Stimulated activated CD4-positive, alpha-beta T cell treated with anti-CD3 and anti-CD28 coated beads, TNF-alpha, amount 100 ng/mL, for 48 hours (primary cell): ENCODE measurements at regions not wholly inside any gene's neighbourhood (a gene's known extent, or its start where the extent isn't known, plus 50 kb on each side); places are given as distances from the start of the nearest gene placed in this dataset.
"Not testable (repeated sequence)": the region's sequence is repeated elsewhere in the genome, so short reads cannot be mapped to it uniquely, and the experiment has no call there.

Source experiments
- DNase-seq, 3 donors: peaks; one replicate each; pipeline ENCODE4 v3.0.0-alpha.2; 2020; ENCODE audit warnings: low read depth in 3 of 3

DNA sequence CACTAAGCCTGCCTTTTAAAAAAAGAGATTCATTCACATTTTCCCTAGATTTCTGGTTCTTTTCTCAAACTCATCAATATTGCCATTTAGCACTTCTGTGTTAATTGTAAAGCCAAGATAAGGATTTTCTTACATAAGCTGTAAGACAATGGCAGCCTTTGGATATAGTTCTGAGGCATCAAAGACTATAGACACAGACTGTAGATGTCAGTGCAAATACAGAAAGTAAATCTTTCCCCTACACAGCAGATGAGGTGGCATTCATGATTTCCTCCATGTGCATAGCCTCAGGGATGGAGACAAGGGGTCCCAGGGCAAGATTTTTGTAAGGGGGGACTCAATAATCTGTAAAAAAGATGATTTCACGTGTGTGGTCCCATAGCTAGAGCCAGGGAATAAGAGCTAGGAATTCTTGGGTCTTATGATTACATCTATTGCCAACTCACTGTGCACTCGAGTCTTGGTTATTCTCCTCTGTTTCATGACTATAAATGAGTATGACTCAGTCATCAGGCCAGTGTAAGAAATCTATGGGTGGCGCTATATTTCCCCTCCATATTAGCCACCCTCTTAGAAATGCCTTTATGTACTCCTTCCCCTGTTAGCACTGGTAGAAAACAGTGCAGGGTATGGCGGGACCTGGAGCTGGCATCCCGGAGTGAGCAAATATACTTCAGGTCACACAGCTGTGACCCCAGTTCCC lies 207.5 kb downstream of the EXOC5 start:
- no peak for DNase-seq

DNA sequence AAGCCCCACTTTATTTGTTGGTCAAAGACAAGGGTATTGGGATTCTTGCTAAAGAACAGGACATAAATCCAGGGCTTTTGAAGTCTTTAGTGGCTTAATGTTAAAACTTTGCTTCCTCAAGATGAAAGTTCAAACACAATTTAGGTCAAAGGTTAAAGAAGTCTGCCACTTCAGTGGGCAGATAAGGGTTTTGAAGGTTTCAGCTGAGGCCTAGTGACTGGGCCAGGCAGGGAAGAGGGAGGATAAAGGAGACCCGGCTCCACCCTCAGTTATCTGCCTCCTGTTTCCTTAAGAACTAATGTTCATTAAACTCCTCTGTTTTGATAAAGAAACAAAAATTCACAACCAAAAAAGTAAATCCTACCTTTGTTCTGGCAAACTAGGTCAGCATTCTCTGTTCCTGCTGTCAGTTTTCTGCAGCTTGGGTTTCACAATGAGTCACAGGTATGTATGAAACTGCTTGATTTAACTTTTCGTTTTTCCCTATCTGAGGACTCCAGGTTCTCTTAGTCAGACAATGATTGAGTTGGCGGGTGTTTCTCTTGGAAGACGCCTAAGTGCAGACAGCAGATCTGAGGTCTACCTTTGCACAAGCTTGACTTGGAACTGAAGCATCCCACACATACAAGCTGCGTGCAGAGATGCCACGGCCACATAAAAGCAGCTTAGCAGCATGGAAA lies 208.3 kb downstream of the EXOC5 start:
- DNase-seq: peak; percentile 18 to 26 (median 26)

DNA sequence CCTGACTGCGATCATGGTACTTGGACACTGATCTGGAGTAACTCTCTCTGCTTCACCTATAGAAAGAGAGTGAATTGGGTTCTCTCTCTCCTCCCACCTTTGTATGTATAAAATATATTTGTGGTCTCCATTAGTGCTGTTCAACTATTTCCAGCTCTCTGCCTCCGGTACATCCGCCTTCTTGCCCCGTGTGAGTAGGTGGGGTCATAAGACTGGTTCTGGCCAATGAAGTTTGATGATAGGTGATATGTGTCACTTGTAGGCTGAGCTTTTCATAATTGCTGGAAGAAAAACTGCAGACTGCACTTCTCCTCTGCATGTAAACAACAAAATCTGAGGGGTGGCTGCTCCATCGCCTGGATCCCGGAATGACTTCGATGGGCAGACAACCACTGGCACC lies 210.4 kb downstream of the EXOC5 start:
- no peak for DNase-seq

DNA sequence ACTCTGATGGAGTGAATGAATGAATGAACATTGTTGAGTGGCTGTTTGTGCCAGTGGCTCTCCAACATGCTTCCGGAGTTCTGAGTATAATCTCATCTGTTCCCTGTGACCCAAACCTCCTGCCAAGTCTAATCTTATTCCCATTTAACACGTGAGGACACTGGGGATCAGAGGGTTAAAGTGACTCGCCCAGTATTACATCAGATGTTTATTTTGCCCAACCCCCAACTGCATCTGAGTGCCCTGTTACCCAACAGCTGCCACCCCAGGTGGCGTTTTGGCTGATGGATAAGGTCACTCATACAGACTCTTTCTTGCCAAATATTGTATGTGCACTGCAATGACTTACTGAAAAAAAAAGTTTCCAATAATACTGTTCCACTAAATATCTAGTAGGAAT lies 210.9 kb downstream of the EXOC5 start:
- no peak for DNase-seq

DNA sequence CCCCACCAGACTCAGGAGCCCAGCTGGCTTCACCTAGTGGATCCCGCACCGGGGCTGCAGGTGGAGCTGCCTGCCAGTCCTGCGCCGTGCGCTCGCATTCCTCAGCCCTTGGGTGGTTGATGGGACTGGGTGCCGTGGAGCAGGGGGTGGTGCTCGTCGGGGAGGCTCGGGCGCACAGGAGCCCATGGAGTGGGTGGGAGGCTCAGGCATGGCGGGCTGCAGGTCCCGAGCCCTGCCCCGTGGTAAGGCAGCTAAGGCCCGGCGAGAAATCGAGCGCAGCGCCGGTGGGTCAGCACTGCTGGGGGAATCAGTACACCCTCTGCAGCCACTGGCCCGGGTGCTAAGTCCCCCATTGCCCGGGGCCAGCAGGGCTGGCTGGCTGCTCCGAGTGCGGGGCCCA lies 212.2 kb downstream of the EXOC5 start:
- DNase-seq: not testable (repeated sequence)

DNA sequence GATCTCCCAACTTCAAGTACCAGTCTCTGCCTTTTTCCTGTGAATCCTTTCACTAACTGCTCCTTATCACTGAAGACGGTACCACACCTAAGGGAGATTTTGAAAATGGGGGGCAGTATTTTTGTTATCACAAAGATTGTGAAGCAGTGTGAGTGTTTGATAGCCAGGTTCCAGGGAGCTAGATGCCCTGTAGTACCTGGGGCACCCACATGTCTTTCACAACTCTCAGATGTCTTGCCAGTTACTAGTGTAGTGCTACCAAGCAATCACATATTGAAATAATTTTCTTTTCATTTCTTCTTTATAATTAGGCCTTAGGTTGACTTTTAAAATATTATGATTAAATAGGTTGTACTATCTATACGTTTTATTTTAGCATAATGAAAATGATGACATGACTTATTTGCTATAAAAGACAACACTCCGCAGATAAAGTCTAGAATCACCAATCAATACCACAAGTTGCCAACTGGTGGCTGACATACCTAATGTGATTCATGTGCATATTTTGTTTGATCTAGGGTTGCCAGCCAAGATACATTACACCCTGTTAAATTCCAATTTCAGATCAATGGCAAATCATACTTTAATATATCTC lies 215.9 kb downstream of the EXOC5 start:
- DNase-seq: no peak

DNA sequence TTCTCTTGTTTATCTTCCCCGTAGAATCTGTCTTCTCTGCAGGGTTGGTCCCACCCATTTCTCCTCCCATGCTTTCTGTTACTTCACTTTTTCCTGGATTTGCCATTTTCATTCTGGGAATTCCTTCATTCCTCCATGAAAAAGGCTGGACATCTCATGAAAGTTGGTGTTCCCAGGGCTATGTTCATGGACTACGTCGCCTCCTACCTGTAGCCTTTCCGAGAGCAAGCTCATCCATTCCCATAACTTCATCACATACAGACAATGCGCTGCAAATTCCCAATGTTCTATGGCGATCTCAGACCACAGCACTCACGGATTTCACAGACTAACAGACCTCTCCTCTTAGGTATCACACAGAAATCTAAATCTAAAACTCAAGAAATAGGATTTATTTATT lies 217.1 kb downstream of the EXOC5 start:
- DNase-seq: no peak

DNA sequence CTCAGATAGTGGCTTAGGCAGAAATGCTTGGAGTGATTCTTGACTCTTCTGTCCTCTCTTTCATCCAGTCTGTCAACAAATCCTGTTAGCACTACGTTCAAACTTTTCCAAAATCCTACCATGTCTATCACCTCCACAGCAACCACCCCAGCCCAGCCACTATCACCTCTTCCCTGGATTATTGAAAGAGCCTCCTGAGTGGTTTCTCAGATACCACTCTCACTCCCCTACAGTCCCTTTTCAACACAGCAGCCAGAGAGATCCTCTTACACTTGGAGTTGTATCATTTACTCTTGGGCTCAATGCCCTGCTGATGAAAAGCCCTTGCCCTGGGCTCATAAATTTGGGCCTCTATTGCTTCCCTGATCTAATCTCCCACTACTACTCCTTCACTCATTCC lies 218.9 kb downstream of the EXOC5 start:
- DNase-seq: no peak

DNA sequence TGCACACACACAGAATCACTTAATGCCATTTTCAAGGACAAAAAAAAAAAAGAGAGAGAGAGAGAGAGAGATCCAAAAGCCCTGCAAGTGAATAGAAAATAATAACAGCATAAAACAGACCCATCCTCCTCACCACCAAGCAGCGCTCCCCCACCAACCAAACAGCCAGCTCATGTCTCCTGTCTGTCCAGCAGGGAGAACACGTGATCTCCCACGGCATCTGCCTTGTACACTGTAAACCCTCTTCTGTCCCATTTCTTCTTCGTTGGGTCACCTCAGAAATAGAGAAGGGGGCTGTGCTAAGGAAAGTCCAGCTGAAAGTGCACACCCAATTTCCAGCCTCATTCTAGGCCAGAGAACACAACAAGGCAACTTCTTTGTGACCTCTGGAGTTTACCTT lies 222.5 kb downstream of the EXOC5 start:
- DNase-seq: no peak

DNA sequence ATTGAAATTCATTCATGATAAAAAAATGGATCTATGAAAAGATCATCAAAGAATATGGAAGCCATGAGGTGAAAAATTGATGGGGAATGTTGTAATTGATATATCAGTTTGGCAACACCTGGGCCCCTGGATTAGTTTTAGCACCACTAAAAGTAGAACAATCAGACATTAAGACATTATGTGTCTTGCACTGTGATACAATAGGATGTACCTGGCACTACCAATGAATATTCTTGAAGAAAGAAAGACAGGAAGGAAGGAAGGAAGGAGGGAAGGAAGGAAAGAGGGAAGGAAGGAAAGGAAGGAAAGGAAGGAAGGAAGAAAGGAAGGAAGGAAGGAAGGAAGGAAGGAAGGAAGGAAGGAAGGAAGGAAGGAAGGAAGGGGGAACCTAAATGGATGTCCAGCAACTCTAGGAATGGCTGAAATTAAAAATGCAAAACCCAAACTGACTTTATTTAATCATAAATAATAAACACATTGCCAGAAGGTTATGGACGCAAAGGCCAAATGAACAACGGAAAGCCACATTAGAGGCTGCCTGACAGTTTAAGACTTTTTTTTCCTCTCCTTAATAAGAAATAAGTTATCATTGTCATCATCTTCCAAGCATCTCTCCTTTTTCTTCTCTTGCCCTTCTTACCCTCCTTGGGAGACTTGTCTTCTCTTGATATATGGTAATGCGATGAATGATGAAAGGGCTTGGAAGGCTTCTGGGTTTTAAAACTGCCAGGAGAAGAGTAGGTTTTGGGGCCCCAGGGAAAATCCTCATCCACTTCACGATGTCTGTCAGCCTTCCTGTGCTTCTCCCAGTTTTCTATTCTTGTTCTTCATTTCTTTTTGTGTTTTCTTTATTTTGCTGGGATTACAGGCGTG lies 224.4 kb downstream of the EXOC5 start:
- not testable (repeated sequence) for DNase-seq

DNA sequence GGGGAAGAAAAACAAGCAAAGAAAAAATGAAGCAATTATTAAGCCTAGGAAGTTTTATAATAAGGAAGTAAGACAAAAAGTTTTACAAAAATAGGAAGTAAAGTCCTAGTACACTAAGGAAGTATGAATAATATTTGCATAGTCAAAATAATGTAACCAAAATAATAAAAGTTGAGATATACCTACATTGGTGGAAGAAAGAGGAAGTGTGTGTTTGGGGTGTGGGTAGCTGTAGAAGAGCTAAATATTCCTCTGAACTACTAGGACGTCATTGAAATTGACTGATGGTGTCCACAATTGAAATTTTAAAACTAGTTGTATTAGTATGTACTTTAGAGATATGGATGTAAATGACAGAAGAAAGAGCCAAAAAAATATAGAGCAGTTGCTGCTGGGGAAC lies 228.4 kb upstream of the OTX2 start:
- no peak for DNase-seq

DNA sequence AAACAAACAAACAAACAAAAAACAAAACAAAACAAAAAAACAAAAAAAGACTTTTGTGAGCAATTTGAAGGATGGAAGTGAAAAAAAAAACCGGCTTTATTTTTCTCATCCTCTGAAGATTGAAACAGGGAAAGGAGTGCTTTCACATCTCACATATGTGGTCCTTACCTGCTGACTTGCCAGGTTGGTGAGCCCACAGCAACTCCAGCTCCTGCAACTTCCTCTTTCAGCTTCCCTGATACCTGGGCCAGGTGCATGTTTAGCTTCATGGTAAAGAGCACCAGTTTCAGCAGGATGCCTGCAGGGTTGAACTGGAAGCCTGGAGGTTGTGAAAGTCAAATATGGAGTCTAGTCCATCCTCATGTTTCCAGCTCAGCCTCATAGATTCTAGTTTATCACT lies 221.2 kb upstream of the OTX2 start:
- DNase-seq: no peak

DNA sequence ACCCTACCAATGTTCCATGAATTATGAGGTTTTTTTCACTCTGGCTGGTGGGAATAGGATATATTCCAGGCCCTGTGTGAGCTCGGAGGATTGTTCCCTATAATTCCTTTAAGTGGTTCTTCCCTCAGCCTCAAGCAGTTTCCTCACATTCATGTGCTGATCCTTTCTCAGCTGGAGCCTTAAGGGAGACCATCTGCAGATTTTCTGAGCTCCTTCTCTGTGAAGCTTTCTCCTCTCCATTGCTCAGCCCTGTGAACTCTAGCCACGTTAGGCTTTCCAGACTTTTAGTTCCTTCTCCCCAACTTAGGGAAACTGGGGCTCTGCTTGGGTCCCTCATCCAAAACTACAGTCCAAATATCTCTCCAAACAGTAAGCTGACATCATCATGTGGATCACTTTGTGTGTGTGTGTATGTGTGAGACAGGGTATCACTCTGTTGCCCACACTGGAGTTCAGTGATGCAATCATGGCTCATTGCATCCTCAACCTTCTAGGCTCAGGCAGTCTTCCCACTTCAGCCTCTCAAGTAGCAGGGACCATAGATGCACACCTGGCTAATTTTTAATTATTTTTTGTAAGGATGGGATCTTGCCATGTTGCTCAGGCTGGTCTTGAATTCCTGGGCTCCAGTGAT lies 219.5 kb upstream of the OTX2 start:
- DNase-seq: no peak

DNA sequence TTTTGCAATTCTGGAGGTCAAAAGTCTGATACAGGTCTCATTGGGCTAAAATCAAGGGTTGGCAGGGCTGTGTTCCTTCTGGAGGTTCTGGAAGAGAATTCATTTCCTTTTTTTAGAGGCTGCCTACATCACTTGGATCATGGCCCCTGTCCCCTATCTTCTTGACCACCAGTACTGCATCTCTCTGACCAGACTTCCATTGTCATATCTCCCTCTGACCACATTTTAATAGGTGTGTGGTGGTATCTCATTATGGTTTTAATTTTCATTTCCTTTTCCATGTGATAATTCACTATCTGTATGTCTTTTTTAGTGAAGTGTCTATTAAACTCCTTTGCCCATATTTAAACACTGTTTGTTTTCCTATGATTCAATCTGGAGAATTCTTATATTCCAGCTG lies 215.2 kb upstream of the OTX2 start:
- no peak for DNase-seq

DNA sequence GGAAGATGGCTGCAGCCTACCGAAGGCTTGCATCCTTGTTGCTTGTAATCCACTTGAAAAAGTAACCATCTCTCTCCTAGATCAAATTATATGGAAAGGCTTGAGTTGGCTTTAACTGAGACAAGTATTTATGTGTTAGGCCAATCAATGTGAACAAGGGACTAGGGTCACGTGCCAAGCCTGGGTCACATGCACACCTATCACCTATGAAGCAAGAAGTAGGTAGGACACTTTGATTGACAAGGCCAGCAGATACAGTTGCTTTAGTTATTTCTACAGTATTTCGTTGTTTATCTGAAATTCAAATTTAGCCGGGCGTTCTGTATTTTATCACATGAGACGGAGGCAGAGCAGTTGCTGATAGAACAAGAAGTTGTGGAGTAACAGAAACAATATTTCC lies 212.3 kb upstream of the OTX2 start:
- no peak for DNase-seq

DNA sequence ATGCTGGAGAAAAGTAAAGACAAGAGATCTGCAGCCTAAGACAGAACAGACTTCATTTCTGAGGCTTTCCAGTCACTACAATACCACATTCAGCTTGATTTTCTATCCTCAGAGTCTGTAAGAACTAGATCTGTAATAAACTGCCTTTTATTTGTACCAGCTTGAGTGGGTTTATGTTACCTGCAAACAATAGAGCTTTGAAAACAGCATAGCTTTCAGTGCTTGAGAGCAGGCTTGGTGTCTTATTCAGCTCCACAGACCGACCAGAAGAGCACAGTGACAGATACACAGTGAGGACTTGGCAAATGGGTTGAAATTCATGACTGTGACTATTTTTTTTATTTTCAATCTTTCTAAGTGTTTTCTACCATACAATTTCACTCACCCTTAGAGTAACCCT lies 207.8 kb upstream of the OTX2 start:
- no peak for DNase-seq

DNA sequence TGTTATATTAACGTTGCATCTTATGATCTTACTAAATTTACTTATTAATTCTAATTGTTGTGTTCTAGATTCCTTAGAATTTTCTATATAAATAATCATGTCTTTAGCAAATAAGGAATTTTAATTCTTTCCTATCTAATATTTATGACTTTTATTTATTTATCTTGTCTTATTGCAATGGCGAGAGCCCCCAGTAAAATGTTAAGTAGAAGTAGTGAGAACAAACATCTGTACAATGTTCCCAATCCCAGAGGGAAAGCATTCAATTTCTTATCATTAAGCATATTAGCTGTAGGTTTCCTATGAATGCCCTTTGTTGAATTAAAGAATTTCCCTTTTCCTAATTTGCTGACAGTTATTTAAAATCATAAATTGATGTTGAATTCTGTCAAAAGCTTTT lies 203.7 kb upstream of the OTX2 start:
- no peak for DNase-seq

DNA sequence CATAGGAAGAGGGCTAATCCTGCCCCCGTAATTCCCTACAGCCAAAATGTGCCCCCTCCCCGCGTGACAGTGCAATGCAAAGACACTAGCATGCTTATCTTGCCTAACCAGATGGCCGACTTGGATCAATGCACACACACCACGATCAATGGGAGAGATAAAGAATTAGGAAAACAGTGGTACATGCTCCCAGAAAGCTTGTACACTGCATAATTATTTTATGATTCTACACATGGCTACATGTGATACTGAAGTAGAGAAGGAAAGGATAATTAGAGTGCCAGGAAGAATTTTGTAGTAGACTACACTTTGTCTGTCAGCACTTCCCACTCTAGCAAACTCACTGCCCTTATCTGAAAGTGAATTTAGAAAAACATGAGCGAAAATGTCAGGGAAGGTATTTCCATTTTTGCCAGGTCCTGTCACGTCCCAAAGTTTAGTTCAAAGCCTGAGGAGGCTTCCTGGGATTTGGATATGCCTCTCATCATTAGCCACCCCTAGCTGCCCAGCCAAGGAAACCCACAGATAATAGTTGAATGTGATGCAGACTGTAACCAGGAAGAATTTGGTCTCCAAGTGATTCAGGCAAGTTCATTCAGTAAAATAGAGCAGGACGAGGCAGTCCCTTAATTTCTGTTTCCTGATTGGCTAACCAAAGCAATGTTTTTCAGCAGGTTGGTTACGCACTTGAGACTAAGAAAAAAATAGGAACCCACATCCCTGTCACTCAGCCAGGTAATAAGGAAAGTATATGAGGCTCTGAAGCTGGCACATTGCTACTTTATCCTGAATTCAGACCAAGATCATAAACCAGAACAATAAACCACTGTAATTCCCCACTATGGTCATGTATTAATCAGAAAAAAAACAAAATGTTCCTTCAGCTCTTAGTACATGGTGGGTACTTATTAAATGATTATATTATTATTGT lies 199.6 kb upstream of the OTX2 start:
- DNase-seq: no peak

DNA sequence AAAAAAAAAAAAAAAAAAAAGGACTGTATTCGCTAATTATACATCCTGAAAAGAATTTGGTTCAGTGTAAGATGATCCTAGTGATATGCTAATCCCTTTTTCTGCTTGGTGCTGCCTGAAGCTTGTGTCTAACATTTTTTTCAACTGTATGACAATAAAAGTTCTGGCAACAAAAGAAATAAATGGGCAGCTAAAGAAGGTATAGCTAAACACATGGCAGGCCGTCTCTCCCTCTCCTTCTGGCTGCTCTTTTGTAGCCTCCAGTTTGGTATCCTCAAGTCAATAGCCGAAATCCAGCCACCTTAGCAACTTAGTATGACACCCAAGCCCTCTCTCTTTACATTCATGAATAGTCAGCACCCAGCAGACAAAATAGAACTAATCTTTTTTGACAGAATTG lies 198.3 kb upstream of the OTX2 start:
- no peak for DNase-seq

DNA sequence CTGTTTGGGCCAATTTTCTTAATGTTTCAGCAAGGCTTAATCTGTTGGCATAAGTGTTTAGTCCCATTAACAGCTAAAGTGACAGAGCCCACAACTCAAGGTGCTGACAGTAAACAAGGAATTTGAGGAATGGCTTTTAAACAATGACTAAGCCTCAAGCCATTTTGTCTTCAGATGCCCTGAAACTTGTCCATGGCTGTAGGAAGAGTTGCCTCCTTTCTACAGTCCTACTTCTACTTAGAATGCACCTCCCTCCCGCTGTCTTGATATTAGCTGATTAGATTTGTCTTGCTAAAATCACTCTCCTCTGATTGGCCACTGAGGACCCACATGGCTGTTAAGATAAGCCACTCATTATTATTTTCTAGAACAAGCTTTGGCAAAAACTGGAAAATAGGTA lies 188.4 kb upstream of the OTX2 start:
- DNase-seq: no peak
